CD14-positive monocyte (primary cell): ENCODE measurements at regions not wholly inside any gene's neighbourhood (a gene's known extent, or its start where the extent isn't known, plus 50 kb on each side); places are given as distances from the start of the nearest gene placed in this dataset.

Experiments
- DNase-seq, 3 donors: peaks; one replicate each; pipeline ENCODE4 v3.0.0-alpha.2; 2011 to 2022
- H2AFZ ChIP-seq: 2 replicates; pipeline ENCODE4 v1.6.0; 2012; ENCODE audit warnings: mild to moderate bottlenecking, low read depth, low read length, inconsistent platforms; ENCODE audit not compliant: insufficient read depth, poor library complexity, severe bottlenecking
- H3K27ac ChIP-seq, 2 donors: 1 replicate in 1 of 2; 2 replicates in 1 of 2; pipeline ENCODE4 v1.5.1; 2012 to 2013; ENCODE audit warnings: low read length in 2 of 2, control low read depth in 1 of 2, inconsistent platforms in 1 of 2, low read depth in 1 of 2, mild to moderate bottlenecking in 1 of 2
- H3K27me3 ChIP-seq, 2 donors: one replicate each; pipeline versions ENCODE4 v1.6.0 to v1.6.1; 2011 to 2013; ENCODE audit warnings: low read length in 2 of 2; ENCODE audit not compliant: control insufficient read depth in 2 of 2, insufficient read depth in 2 of 2
- H3K36me3 ChIP-seq, 2 donors: replicated peaks in 1 of 2; 1 replicate in 1 of 2; 2 replicates in 1 of 2; pipeline versions ENCODE4 v1.5.1 to v1.6.1; 2012 to 2013; ENCODE audit warnings: low read length in 2 of 2, control low read depth in 1 of 2, inconsistent platforms in 1 of 2, mild to moderate bottlenecking in 1 of 2; ENCODE audit not compliant: insufficient read depth in 2 of 2, control insufficient read depth in 1 of 2
- H3K4me1 ChIP-seq, 2 donors: 1 replicate in 1 of 2; 2 replicates in 1 of 2; pipeline versions ENCODE4 v1.5.1 to v1.6.1; 2012 to 2013; ENCODE audit warnings: low read length in 2 of 2, control low read depth in 1 of 2, inconsistent platforms in 1 of 2, mild to moderate bottlenecking in 1 of 2, moderate library complexity in 1 of 2; ENCODE audit not compliant: insufficient read depth in 2 of 2, control insufficient read depth in 1 of 2
- H3K4me2 ChIP-seq: replicated peaks from 2 replicates; pipeline ENCODE3; 2012; ENCODE audit warnings: low read length, moderate library complexity, mild to moderate bottlenecking; ENCODE audit not compliant: poor library complexity, severe bottlenecking; ENCODE audit errors: extremely low read depth
- H3K4me3 ChIP-seq, 3 experiments: fragments of 200-600 bp in 1 of 3; sonication (generic) in 1 of 3; replicated peaks in 1 of 3; 1 replicate in 2 of 3; 2 replicates in 1 of 3; pipeline ENCODE4 v1.5.1; 2011 to 2013; ENCODE audit warnings: low read length in 3 of 3, mild to moderate bottlenecking in 3 of 3, control low read depth in 2 of 3, low read depth in 2 of 3, inconsistent platforms in 1 of 3, moderate library complexity in 1 of 3
- H3K79me2 ChIP-seq: 2 replicates; pipeline ENCODE4 v1.6.0; 2012; ENCODE audit warnings: mild to moderate bottlenecking, control low read depth, inconsistent platforms, low read length, moderate library complexity; ENCODE audit not compliant: insufficient read depth
- H3K9ac ChIP-seq: 2 replicates; pipeline ENCODE4 v1.6.0; 2017; ENCODE audit warnings: low read length, mild to moderate bottlenecking; ENCODE audit not compliant: insufficient read depth, poor library complexity, severe bottlenecking
- H3K9me3 ChIP-seq, 2 donors: replicated peaks in 1 of 2; 1 replicate in 1 of 2; 2 replicates in 1 of 2; pipeline versions ENCODE4 v1.5.1 to v1.6.1; 2012 to 2013; ENCODE audit warnings: low read length in 2 of 2, control low read depth in 1 of 2; ENCODE audit not compliant: control insufficient read depth in 1 of 2, insufficient read depth in 1 of 2
- H4K20me1 ChIP-seq: 2 replicates; pipeline ENCODE4 v1.6.0; 2012; ENCODE audit warnings: mild to moderate bottlenecking, low read length, control low read depth, moderate library complexity; ENCODE audit not compliant: insufficient read depth
- H3K27ac Mint-ChIP-seq, 7 donors: one replicate each; pipeline ENCODE4 v1.8.0; 2020; ENCODE audit warnings: mild to moderate bottlenecking in 7 of 7, mixed read lengths in 7 of 7, moderate library complexity in 6 of 7, inconsistent platforms in 2 of 7
- H3K27me3 Mint-ChIP-seq, 3 donors: one replicate each; pipeline ENCODE4 v1.8.0; 2021 to 2022; ENCODE audit warnings: low read depth in 3 of 3, mild to moderate bottlenecking in 3 of 3, mixed read lengths in 3 of 3, moderate library complexity in 3 of 3, inconsistent platforms in 1 of 3
- H3K36me3 Mint-ChIP-seq, 2 donors: one replicate each; pipeline ENCODE4 v1.8.0; 2020; ENCODE audit warnings: mixed read lengths in 2 of 2, inconsistent platforms in 1 of 2, mild to moderate bottlenecking in 1 of 2
- H3K4me1 Mint-ChIP-seq: one replicate; pipeline ENCODE4 v1.8.0; 2020; ENCODE audit warnings: mild to moderate bottlenecking, mixed read lengths
- H3K4me3 Mint-ChIP-seq, 2 donors: one replicate each; pipeline ENCODE4 v1.8.0; 2020; ENCODE audit warnings: mild to moderate bottlenecking in 2 of 2, mixed read lengths in 2 of 2, moderate library complexity in 1 of 2
- H3K9me3 Mint-ChIP-seq, 7 donors: one replicate each; pipeline ENCODE4 v1.8.0; 2020 to 2022; ENCODE audit warnings: mixed read lengths in 7 of 7, mild to moderate bottlenecking in 6 of 7, moderate library complexity in 6 of 7, inconsistent platforms in 2 of 7
- WGBS: methylation state at CpG from one replicate; pipeline ENCODE4 v1.1.5; 2013; ENCODE audit warnings: missing lambda C conversion rate; ENCODE audit not compliant: insufficient coverage; 5-methylcytosine and 5-hydroxymethylcytosine counted together
- intact Hi-C, 2 donors: fragments of 100-400 bp; cut with micrococcal nuclease; formaldehyde crosslinking; loops; one replicate each; pipeline versions ENCODE4 v1.15.0 to v1.15.1; 2023
- TF ChIP-seq, protein P1 (sequence below): fragments of 200-600 bp; IDR thresholded peaks from one replicate; pipeline ENCODE4 v1.8.0; 2022; ENCODE audit warnings: antibody characterized with exemption, mild to moderate bottlenecking

DNA sequence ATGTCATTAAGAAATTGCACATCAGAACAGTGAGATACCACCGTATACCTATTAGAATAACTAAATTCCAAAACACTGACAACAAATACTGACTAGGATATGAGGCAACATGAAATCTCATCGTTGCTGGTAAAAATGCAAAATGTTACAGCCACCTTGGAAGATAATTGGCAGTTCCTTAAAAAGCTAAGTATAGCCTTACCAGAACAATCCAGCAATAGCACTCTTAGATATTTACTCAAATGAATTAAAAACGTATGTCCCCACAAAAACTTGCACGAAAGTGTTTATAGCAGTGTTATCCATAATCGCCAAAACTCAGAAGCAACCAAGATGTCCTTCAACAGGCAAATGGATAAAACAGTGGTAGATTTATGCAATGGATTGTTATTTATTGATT, 241.7 kb downstream of the EPHA4 start:
- no peaks in the 10 kb centered on the region for H3K27me3 ChIP-seq
- H3K36me3 ChIP-seq: no peaks in the 10 kb centered on the region
- no peaks in the 10 kb centered on the region for H3K4me1 Mint-ChIP-seq
- TF ChIP-seq, protein P1, sequence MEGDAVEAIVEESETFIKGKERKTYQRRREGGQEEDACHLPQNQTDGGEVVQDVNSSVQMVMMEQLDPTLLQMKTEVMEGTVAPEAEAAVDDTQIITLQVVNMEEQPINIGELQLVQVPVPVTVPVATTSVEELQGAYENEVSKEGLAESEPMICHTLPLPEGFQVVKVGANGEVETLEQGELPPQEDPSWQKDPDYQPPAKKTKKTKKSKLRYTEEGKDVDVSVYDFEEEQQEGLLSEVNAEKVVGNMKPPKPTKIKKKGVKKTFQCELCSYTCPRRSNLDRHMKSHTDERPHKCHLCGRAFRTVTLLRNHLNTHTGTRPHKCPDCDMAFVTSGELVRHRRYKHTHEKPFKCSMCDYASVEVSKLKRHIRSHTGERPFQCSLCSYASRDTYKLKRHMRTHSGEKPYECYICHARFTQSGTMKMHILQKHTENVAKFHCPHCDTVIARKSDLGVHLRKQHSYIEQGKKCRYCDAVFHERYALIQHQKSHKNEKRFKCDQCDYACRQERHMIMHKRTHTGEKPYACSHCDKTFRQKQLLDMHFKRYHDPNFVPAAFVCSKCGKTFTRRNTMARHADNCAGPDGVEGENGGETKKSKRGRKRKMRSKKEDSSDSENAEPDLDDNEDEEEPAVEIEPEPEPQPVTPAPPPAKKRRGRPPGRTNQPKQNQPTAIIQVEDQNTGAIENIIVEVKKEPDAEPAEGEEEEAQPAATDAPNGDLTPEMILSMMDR: no peak
- no peak overlapping the region for H3K9ac ChIP-seq
- no peak overlapping the region for H3K4me2 ChIP-seq
- H3K27ac ChIP-seq: no peak overlapping the region
- no peak overlapping the region for H3K4me3 Mint-ChIP-seq
- no peaks in the 10 kb centered on the region for H3K79me2 ChIP-seq
- peaks cover 0 to 2% (median 2%) of the 10 kb centered on the region in 3 donors for H3K27me3 Mint-ChIP-seq
- no peak overlapping the region for H3K4me3 ChIP-seq
- DNase-seq: no peak
- intact Hi-C loops: no loop called here
- H4K20me1 ChIP-seq: no peaks in the 10 kb centered on the region
- 67% methylated on average over 3 of the region's 5 CpGs for WGBS
- no peaks in the 10 kb centered on the region for H3K36me3 Mint-ChIP-seq
- H3K9me3 Mint-ChIP-seq: peaks cover 3 to 21% (median 12%) of the 10 kb centered on the region in 7 donors
- no peak overlapping the region for H3K27ac Mint-ChIP-seq
- no peak overlapping the region for H2AFZ ChIP-seq
- no peaks in the 10 kb centered on the region for H3K9me3 ChIP-seq
- H3K4me1 ChIP-seq: no peaks in the 10 kb centered on the region

DNA sequence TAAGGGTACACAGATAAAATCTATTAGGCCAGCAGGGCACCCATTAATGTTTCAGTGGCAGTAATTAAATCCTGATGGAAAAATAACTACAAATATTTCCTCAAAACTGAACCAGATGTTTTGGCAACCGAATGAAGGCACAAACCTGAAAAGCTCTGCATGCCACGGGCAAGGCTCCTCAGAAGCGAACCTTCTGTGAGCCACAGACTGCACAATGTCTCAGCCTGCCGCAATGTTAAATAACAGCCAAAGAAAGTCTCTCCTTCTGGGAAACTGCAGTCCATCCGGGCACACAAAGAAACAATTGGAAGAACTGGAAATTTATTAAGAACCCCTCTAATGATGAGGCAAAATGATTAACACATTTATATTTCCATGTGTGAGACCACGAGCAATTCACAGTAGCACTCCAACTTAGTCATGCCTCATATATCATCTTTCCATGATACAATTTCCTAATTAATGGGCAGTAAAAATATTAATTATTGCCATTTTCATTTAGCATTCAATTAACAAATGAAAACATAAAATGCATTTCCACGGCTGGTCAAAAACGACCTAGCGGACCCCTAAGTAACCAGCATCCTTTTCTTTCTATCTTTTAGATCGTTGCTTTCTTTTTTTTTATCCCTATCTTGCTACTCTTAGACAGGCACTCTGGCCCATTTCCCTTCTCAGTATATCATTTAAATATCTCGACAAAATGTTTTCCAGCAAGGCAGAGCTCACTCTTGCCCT, 237.5 kb downstream of the EPHA4 start:
- Mint-ChIP-seq H3K27me3 (peaks cover 1 to 5% (median 2%) of the 10 kb centered on the region in 3 donors), H3K4me3 (no peak overlapping the region), H3K36me3 (no peaks in the 10 kb centered on the region), H3K9me3 (peaks cover under 1 to 12% (median 8%) of the 10 kb centered on the region in 7 donors), H3K4me1 (no peaks in the 10 kb centered on the region), H3K27ac (no peak overlapping the region)
- Histone ChIP-seq H3K79me2 (no peaks in the 10 kb centered on the region), H3K4me2 (no peak overlapping the region), H3K27me3 (no peaks in the 10 kb centered on the region), H3K9me3 (no peaks in the 10 kb centered on the region), H3K36me3 (no peaks in the 10 kb centered on the region), H4K20me1 (no peaks in the 10 kb centered on the region), H3K4me3 (no peak overlapping the region), H2AFZ (no peak overlapping the region), H3K27ac (no peak overlapping the region), H3K9ac (no peak overlapping the region), H3K4me1 (no peaks in the 10 kb centered on the region)
- TF ChIP-seq, protein P1: no peak
- intact Hi-C loops: no loop called here
- 79% methylated on average over 9 of the region's 11 CpGs for WGBS
- DNase-seq: no peak
